Smooth muscle cell (in vitro differentiated cells): ENCODE measurements at regions not wholly inside any gene's neighbourhood (a gene's known extent, or its start where the extent isn't known, plus 50 kb on each side); places are given as distances from the start of the nearest gene placed in this dataset. TPM values are rescaled to one million over a fixed set of nuclear protein-coding genes. Genes with fewer than 3 reads are reported as not detected.

Experiments used
- small RNA-seq: library from RNA; depleted of rRNA; stranded (forward); fragments of <200 nt; gene quantifications from one replicate; pipeline ENCODE3, GENCODE V24; 2014

Small RNA genes in the stretch of these regions (small RNA-seq; reads per million reads assigned to genes)
- gene RF00019: not detected
